ENCODE measurements at regions not wholly inside any gene's neighbourhood (a gene's known extent, or its start where the extent isn't known, plus 50 kb on each side); places are given as distances from the start of the nearest gene placed in this dataset.

DNA sequence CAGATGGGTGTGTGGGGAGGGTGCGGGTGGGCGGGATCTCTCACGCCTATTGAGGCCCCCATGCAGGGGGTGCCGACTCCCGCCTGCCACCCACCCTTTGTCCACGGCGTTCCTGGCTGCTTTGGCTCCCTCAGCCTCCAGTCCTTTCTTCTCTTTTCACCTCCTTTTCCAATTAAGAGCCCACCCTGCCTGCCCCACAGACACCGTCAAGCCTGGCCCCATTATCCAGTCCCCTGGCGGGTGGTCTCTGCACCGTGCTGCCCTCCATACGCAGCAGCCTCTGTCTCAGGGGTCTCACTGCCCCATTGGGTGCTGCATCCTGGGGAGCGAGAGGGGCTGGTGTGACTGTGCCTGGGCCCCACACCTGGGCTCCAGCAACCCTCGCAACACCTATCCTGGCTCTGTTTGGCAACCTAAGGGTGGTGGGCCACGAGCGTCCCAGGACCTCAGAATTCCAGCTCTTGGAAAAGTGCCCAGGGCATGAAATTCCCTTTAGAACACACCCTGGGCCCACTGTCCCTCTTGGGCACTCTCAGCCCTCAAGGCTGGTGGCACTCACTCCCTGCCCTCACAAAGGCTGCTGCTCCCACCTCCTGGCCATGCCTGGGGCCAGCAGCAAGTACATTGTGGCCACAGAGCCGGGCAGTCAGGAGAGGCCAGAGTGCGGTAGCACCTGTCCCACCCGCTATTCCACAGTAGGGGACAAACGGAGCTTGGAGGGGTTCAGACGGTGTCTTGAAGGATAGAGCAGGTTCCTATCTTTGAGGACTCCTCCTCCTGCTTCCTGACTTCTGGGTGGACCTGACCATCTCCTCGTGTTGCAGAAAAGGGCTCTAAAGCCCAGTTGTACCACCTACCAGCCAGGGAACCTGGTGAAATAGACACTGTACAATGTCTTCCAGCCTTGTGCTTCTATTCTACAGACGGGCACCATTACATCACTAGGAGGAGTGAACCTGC is 114.1 kb downstream of the KIF26A start:
- TF ChIP-seq, protein P1, sequence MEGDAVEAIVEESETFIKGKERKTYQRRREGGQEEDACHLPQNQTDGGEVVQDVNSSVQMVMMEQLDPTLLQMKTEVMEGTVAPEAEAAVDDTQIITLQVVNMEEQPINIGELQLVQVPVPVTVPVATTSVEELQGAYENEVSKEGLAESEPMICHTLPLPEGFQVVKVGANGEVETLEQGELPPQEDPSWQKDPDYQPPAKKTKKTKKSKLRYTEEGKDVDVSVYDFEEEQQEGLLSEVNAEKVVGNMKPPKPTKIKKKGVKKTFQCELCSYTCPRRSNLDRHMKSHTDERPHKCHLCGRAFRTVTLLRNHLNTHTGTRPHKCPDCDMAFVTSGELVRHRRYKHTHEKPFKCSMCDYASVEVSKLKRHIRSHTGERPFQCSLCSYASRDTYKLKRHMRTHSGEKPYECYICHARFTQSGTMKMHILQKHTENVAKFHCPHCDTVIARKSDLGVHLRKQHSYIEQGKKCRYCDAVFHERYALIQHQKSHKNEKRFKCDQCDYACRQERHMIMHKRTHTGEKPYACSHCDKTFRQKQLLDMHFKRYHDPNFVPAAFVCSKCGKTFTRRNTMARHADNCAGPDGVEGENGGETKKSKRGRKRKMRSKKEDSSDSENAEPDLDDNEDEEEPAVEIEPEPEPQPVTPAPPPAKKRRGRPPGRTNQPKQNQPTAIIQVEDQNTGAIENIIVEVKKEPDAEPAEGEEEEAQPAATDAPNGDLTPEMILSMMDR (IDR thresholded peaks at IDR 0.05), result no peak
- TF ChIP-seq POLR2AphosphoS5 (IDR thresholded peaks at IDR 0.05) (no peak), POLR2A (IDR thresholded peaks at IDR 0.05) (no peak)

Data from breast epithelium (tissue), 3 donors.